K562 (cell line): ENCODE measurements at regions not wholly inside any gene's neighbourhood (a gene's known extent, or its start where the extent isn't known, plus 50 kb on each side); places are given as distances from the start of the nearest gene placed in this dataset.

Experiments used
- ATAC-seq: fragments of 200-7000 bp; cut with Tn5 transposase; 3 replicates; pipeline ENCODE4 v1.9.1; 2020; ENCODE audit warnings: moderate library complexity
- BruUV-seq: library from RNA; stranded (reverse); fragments of 400-500 nt; replicated peaks from 2 replicates; lab custom pipeline; 2021; lab: Mats Ljungman, UMichigan
- CTCF ChIA-PET: fragments of 300-600 bp; formaldehyde crosslinking; extraction: SDS; loops from one replicate; lab custom pipeline; 2021; ENCODE audit warnings: low intra/inter-chr PET ratio; lab: Yijun Ruan, JAX
- POLR2A ChIA-PET: fragments of 300-600, 350-650 bp; sonication (Branson Sonifier 250); formaldehyde crosslinking; extraction: SDS; loops from one replicate; lab custom pipeline; 2021; ENCODE audit warnings: antibody characterized with exemption, inconsistent platforms; lab: Yijun Ruan, JAX
- DNase-seq, 4 experiments: peaks; one replicate each; pipeline versions ENCODE4 v3.0.0 to v3.0.0-alpha.2; 2011 to 2018; ENCODE audit warnings: low spot score in 3 of 4, mixed read lengths in 3 of 4; ENCODE audit errors: extremely low read depth in 1 of 4
- FAIRE-seq: peaks from 2 replicates; lab custom pipeline; 2011; peaks lifted over from hg19 to GRCh38; lab: Jason Lieb, UNC
- H2AFZ ChIP-seq: 2 replicates; pipeline ENCODE4 v1.6.0; 2011; ENCODE audit warnings: low read depth, low read length, control low read depth, inconsistent platforms
- H3K27ac ChIP-seq: fragments of 200-600 bp; 3 replicates; pipeline ENCODE4 v1.8.0; 2011; ENCODE audit warnings: low read depth, mild to moderate bottlenecking, control low read depth, inconsistent platforms, low read length, moderate library complexity, mixed read lengths; ENCODE audit errors: extremely low read depth
- H3K27me3 ChIP-seq, 2 experiments: fragments of 300-600 bp in 1 of 2; 2 replicates in 1 of 2; 3 replicates in 1 of 2; pipeline versions ENCODE4 v1.6.0 to v1.8.0; 2011; ENCODE audit warnings: inconsistent platforms in 2 of 2, low read length in 2 of 2, mild to moderate bottlenecking in 1 of 2, mixed read lengths in 1 of 2, moderate library complexity in 1 of 2; ENCODE audit not compliant: control insufficient read depth in 2 of 2, insufficient read depth in 2 of 2
- H3K36me3 ChIP-seq: fragments of 300-600 bp; 3 replicates; pipeline ENCODE4 v1.8.0; 2011; ENCODE audit warnings: mild to moderate bottlenecking, low read length, inconsistent platforms; ENCODE audit not compliant: control insufficient read depth, insufficient read depth
- H3K4me1 ChIP-seq, 2 experiments: fragments of 200-600 bp in 1 of 2; replicated peaks in 1 of 2; 2 replicates in 1 of 2; 3 replicates in 1 of 2; pipeline versions ENCODE4 v1.5.1 to v1.8.0; 2011; ENCODE audit warnings: inconsistent platforms in 2 of 2, low read length in 2 of 2, mild to moderate bottlenecking in 1 of 2, mixed read lengths in 1 of 2, moderate library complexity in 1 of 2; ENCODE audit not compliant: control insufficient read depth in 2 of 2, insufficient read depth in 2 of 2
- H3K4me2 ChIP-seq: 2 replicates; pipeline ENCODE4 v1.6.1; 2011; ENCODE audit warnings: low read length, control low read depth, inconsistent platforms, mixed read lengths; ENCODE audit not compliant: insufficient read depth
- H3K4me3 ChIP-seq: fragments of 200-600 bp; sonication (generic), shearing (Covaris generic); 2 replicates; pipeline ENCODE4 v1.5.1; 2016; ENCODE audit warnings: control low read depth, inconsistent platforms
- H3K79me2 ChIP-seq: fragments of 200-600 bp; 3 replicates; pipeline ENCODE4 v1.8.0; 2011; ENCODE audit warnings: low read length, inconsistent platforms; ENCODE audit not compliant: control insufficient read depth, insufficient read depth
- H3K9ac ChIP-seq, 2 experiments: 2 replicates each; pipeline versions ENCODE4 v1.6.0 to v1.6.1; 2011; ENCODE audit warnings: low read depth in 2 of 2, low read length in 2 of 2, control low read depth in 1 of 2, inconsistent platforms in 1 of 2, mild to moderate bottlenecking in 1 of 2, mixed read lengths in 1 of 2; ENCODE audit not compliant: insufficient read depth in 1 of 2
- H3K9me1 ChIP-seq: one replicate; pipeline ENCODE4 v1.6.0; 2011; ENCODE audit warnings: inconsistent platforms, mild to moderate bottlenecking, low read length, moderate library complexity; ENCODE audit not compliant: control insufficient read depth, insufficient read depth
- H3K9me3 ChIP-seq: replicated peaks from 2 replicates; pipeline ENCODE4 v1.5.1; 2011; ENCODE audit warnings: low read depth, low read length, inconsistent platforms; ENCODE audit not compliant: control insufficient read depth, insufficient read depth
- H4K20me1 ChIP-seq: replicated peaks from 2 replicates; pipeline ENCODE4 v1.6.1; 2011; ENCODE audit warnings: low read length, inconsistent platforms, mixed read lengths; ENCODE audit not compliant: control insufficient read depth, insufficient read depth
- ATF6 ChIP-seq: sonication (generic); formaldehyde crosslinking; IDR thresholded peaks from 2 replicates; pipeline ENCODE4 v1.4.0; 2020; ENCODE audit warnings: mild to moderate bottlenecking, missing genetic modification reagents
- C11orf30 ChIP-seq: fragments of 450-650 bp; IDR thresholded peaks from 2 replicates; pipeline ENCODE4 v1.6.1; 2016; ENCODE audit warnings: low read depth, mild to moderate bottlenecking
- DEAF1 ChIP-seq: fragments of 450-650 bp; formaldehyde crosslinking; IDR thresholded peaks from 2 replicates; pipeline ENCODE4 v1.4.0; 2020; ENCODE audit warnings: mild to moderate bottlenecking, moderate library complexity
- FOXK1 ChIP-seq: sonication (generic); formaldehyde crosslinking; IDR thresholded peaks from 2 replicates; pipeline ENCODE4 v1.8.0; 2022; ENCODE audit warnings: missing genetic modification reagents, mild to moderate bottlenecking, borderline replicate concordance
- HMGN3 ChIP-seq: IDR thresholded peaks from 2 replicates; pipeline ENCODE4 v1.6.1; 2011; ENCODE audit warnings: borderline replicate concordance, low read depth, mild to moderate bottlenecking, mixed read lengths, low read length; ENCODE audit not compliant: insufficient read length; ENCODE audit errors: extremely low read depth
- HMGXB4 ChIP-seq: sonication (generic); formaldehyde crosslinking; IDR thresholded peaks from 2 replicates; pipeline ENCODE4 v1.8.1; 2023; ENCODE audit warnings: mild to moderate bottlenecking, missing genetic modification reagents
- NCOR1 ChIP-seq: fragments of 450-650 bp; IDR thresholded peaks from 2 replicates; pipeline ENCODE4 v1.6.1; 2016; ENCODE audit warnings: mild to moderate bottlenecking, moderate library complexity
- PTRF ChIP-seq: fragments of 450-650 bp; IDR thresholded peaks from 2 replicates; pipeline ENCODE4 v1.6.1; 2016; ENCODE audit warnings: mild to moderate bottlenecking, missing genetic modification characterization, missing compliant biosample characterization
- RBM25 ChIP-seq: fragments of 200-400 bp; formaldehyde crosslinking; IDR thresholded peaks from 2 replicates; pipeline ENCODE4 v1.6.1; 2018; ENCODE audit warnings: low read length, low read depth, moderate library complexity; ENCODE audit not compliant: severe bottlenecking
- ZNF277 ChIP-seq: fragments of 250-450 bp; sonication (Bioruptor Pico); IDR thresholded peaks from 2 replicates; pipeline ENCODE4 v1.8.0; 2022; ENCODE audit warnings: inconsistent platforms, mild to moderate bottlenecking, moderate library complexity, borderline replicate concordance
- WGBS: fragments of 100-300 bp; shearing (Covaris generic); methylation state at CpG from one replicate; pipeline ENCODE4 v1.1.6; 2016; ENCODE audit warnings: low coverage, mixed read lengths; ENCODE audit not compliant: insufficient coverage; ENCODE audit errors: missing lambda C conversion rate; 5-methylcytosine and 5-hydroxymethylcytosine counted together
- in situ Hi-C: fragments of 300-500 bp; cut with MboI; formaldehyde crosslinking; loops from 4 replicates; pipeline ENCODE4 v1.15.0; 2018; ENCODE audit warnings: inconsistent platforms, mixed read lengths
- intact Hi-C: fragments of 100-400 bp; cut with micrococcal nuclease; formaldehyde crosslinking; loops from 2 replicates; pipeline ENCODE4 v1.14.2; 2022

- TF ChIP-seq NCOR1 = no peak
- no peak for TF ChIP-seq HMGN3
Observed at GRCh38 chr12:89846473-89847055, 137.9 kb upstream of the ATP2B1 start (continued).

GRCh38 chr12:89845767-89846166 is 137.1 kb upstream of the ATP2B1 start:
- no peak for FAIRE-seq

More at GRCh38 chr12:89845767-89846166, 137.1 kb upstream of the ATP2B1 start:
- H3K9me3 ChIP-seq = no peaks in the 10 kb centered on the region
- intact Hi-C loops = no loop called here
- no peak overlapping the region for H3K27ac ChIP-seq
- BruUV-seq = no TSS peak
- in situ Hi-C loops = no loop called here
- no peak overlapping the region for H3K9ac ChIP-seq
- DNase-seq (no peak), ATAC-seq (no peak)
- no peaks in the 10 kb centered on the region for H3K9me1 ChIP-seq
- H3K4me1 ChIP-seq = peaks cover 0 to 8% of the 10 kb centered on the region in 2 experiments; a peak in 2 of 5 replicates
- no peak overlapping the region for H3K4me3 ChIP-seq
- no peak overlapping the region for H2AFZ ChIP-seq
- CTCF ChIA-PET = no interaction called here
- POLR2A ChIA-PET = interaction anchor here (1.0 kb wide), 1 partner anchor 11 kb away, joined by 3 read pairs; no protein-coding TSS in a partner anchor
- WGBS = 0% methylated on average over 1 of the region's 1 CpG
- H4K20me1 ChIP-seq = no peaks in the 10 kb centered on the region
- TF ChIP-seq DEAF1 (CRISPR knock-in tag) (no peak), ZNF277 (CRISPR knock-in tag) (no peak), FOXK1 (CRISPR knock-in tag) (no peak), C11orf30 (no peak), RBM25 (no peak), PTRF (tag) (no peak), ATF6 (CRISPR knock-in tag) (no peak), HMGXB4 (CRISPR knock-in tag) (no peak)
- H3K4me2 ChIP-seq = no peak overlapping the region
- no peaks in the 10 kb centered on the region for H3K36me3 ChIP-seq
- H3K79me2 ChIP-seq = no peaks in the 10 kb centered on the region
- no peaks in the 10 kb centered on the region for H3K27me3 ChIP-seq
